Stomach (tissue), 4 donors: ENCODE measurements at regions not wholly inside any gene's neighbourhood (a gene's known extent, or its start where the extent isn't known, plus 50 kb on each side); places are given as distances from the start of the nearest gene placed in this dataset.

Source experiments
- CTCF ChIP-seq, 7 experiments: fragments of 450-650 bp in 4 of 7; fragments of 200-600 bp in 3 of 7; sonication (generic) in 3 of 7; IDR thresholded peaks; one replicate each; pipeline ENCODE4 v1.5.1; 2016 to 2019; ENCODE audit warnings: antibody characterized with exemption in 7 of 7, control low read depth in 2 of 7, mild to moderate bottlenecking in 1 of 7
- POLR2AphosphoS5 ChIP-seq, 3 donors: sonication (generic); formaldehyde crosslinking; IDR thresholded peaks; one replicate each; pipeline ENCODE4 v1.6.1; 2016; ENCODE audit warnings: antibody characterized with exemption in 3 of 3

- TF ChIP-seq CTCF (IDR thresholded peaks at IDR 0.05) (no peak), POLR2AphosphoS5 (IDR thresholded peaks at IDR 0.05) (no peak)
Observed at GRCh38 chr2:104468846-104469245, 385.1 kb upstream of the POU3F3 start.
